NCI-H1105 (cell line): ENCODE measurements at regions not wholly inside any gene's neighbourhood (a gene's known extent, or its start where the extent isn't known, plus 50 kb on each side); places are given as distances from the start of the nearest gene placed in this dataset.
"Not testable (repeated sequence)": the region's sequence is repeated elsewhere in the genome, so short reads cannot be mapped to it uniquely, and the experiment has no call there.

ENCODE experiments used
- DNase-seq: peaks from one replicate; lab custom pipeline; 2025; lab: John Stamatoyannopoulos, UW

- DNase-seq, result not testable (repeated sequence)
These were observed 116.2 kb upstream of the TP53BP2 start for GRCh38 chr1:223961985-223962384.

- DNase-seq, result not testable (repeated sequence)
These were observed 107.1 kb upstream of the TP53BP2 start for GRCh38 chr1:223952801-223953200.

- not testable (repeated sequence) for DNase-seq
These were observed 105.8 kb upstream of the TP53BP2 start for GRCh38 chr1:223951551-223951950.

GRCh38 chr1:223949944-223950343 lies 104.2 kb upstream of the TP53BP2 start:
- not testable (repeated sequence) for DNase-seq

GRCh38 chr1:223948041-223948440 lies 102.3 kb upstream of the TP53BP2 start:
- DNase-seq, result not testable (repeated sequence)

- DNase-seq, result not testable (repeated sequence)
These were observed 90.8 kb upstream of the TP53BP2 start for GRCh38 chr1:223936592-223936991.

GRCh38 chr1:223931476-223931875 lies 85.7 kb upstream of the TP53BP2 start:
- DNase-seq, result not testable (repeated sequence)

GRCh38 chr1:223920805-223921204 lies 75.1 kb upstream of the TP53BP2 start:
- not testable (repeated sequence) for DNase-seq

GRCh38 chr1:223915476-223915875 lies 69.7 kb upstream of the TP53BP2 start:
- DNase-seq, result not testable (repeated sequence)

- DNase-seq, result not testable (repeated sequence)
These were observed 68.0 kb upstream of the TP53BP2 start for GRCh38 chr1:223913715-223914114.

GRCh38 chr1:223907943-223908587 lies 62.3 kb upstream of the TP53BP2 start:
- not testable (repeated sequence) for DNase-seq

- DNase-seq, result not testable (repeated sequence)
These were observed 57.5 kb upstream of the TP53BP2 start for GRCh38 chr1:223903221-223903620.

- not testable (repeated sequence) for DNase-seq
These were observed 54.0 kb upstream of the TP53BP2 start for GRCh38 chr1:223899775-223900174.

GRCh38 chr1:223897097-223897496 lies 51.4 kb upstream of the TP53BP2 start:
- DNase-seq, result not testable (repeated sequence)

- not testable (repeated sequence) for DNase-seq
These were observed 50.2 kb upstream of the TP53BP2 start for GRCh38 chr1:223895950-223896349.
